IMR-90 (cell line): ENCODE measurements at regions not wholly inside any gene's neighbourhood (a gene's known extent, or its start where the extent isn't known, plus 50 kb on each side); places are given as distances from the start of the nearest gene placed in this dataset.

Experiments
- BHLHE40 ChIP-seq: fragments of 150-350 bp; IDR thresholded peaks from 2 replicates; pipeline ENCODE4 v1.6.1; 2016; ENCODE audit warnings: mild to moderate bottlenecking, low read depth, low read length
- CEBPB ChIP-seq: IDR thresholded peaks from 2 replicates; pipeline ENCODE4 v1.6.1; 2012; ENCODE audit warnings: low read depth, low read length, improper control_type of control experiment
- ELK1 ChIP-seq: fragments of 150-350 bp; IDR thresholded peaks from 2 replicates; pipeline ENCODE4 v1.6.1; 2016; ENCODE audit warnings: low read depth, mild to moderate bottlenecking, low read length, moderate library complexity, borderline replicate concordance
- FOS ChIP-seq: fragments of 150-350 bp; IDR thresholded peaks from 2 replicates; pipeline ENCODE4 v1.6.1; 2016; ENCODE audit warnings: low read depth, low read length
- NFE2L2 ChIP-seq: fragments of 150-350 bp; IDR thresholded peaks from 2 replicates; pipeline ENCODE4 v1.6.1; 2016; ENCODE audit warnings: low read depth, mild to moderate bottlenecking, low read length
- POLR2A ChIP-seq: IDR thresholded peaks from 2 replicates; pipeline ENCODE4 v1.6.1; 2012; ENCODE audit warnings: mild to moderate bottlenecking, low read depth, low read length
- RAD21 ChIP-seq: IDR thresholded peaks from 2 replicates; pipeline ENCODE4 v1.6.1; 2012; ENCODE audit warnings: low read length, improper control_type of control experiment
- RCOR1 ChIP-seq: IDR thresholded peaks from 2 replicates; pipeline ENCODE4 v1.6.1; 2012; ENCODE audit warnings: mild to moderate bottlenecking, low read length, improper control_type of control experiment; ENCODE audit not compliant: insufficient replicate concordance
- RFX5 ChIP-seq: IDR thresholded peaks from 2 replicates; pipeline ENCODE4 v1.8.0; 2012; ENCODE audit warnings: low read depth, mild to moderate bottlenecking, low read length, moderate library complexity
- SMC3 ChIP-seq: fragments of 150-350 bp; IDR thresholded peaks from 2 replicates; pipeline ENCODE4 v1.6.1; 2016; ENCODE audit warnings: low read depth, mild to moderate bottlenecking, antibody characterized with exemption, low read length, moderate library complexity
- USF2 ChIP-seq: fragments of 150-350 bp; IDR thresholded peaks from 2 replicates; pipeline ENCODE4 v1.6.1; 2017; ENCODE audit warnings: mild to moderate bottlenecking, antibody characterized with exemption, low read length, low read depth
- TF ChIP-seq, protein P1 (sequence below): conservative IDR thresholded peaks from 2 replicates; pipeline ENCODE4 v1.5.1; 2012; ENCODE audit warnings: mild to moderate bottlenecking, low read depth, low read length, improper control_type of control experiment

GRCh38 chr1:78436961-78437360 is 53.8 kb upstream of the PTGFR start:
- TF ChIP-seq CEBPB: no peak
- no peak for TF ChIP-seq POLR2A
- TF ChIP-seq, protein P1, sequence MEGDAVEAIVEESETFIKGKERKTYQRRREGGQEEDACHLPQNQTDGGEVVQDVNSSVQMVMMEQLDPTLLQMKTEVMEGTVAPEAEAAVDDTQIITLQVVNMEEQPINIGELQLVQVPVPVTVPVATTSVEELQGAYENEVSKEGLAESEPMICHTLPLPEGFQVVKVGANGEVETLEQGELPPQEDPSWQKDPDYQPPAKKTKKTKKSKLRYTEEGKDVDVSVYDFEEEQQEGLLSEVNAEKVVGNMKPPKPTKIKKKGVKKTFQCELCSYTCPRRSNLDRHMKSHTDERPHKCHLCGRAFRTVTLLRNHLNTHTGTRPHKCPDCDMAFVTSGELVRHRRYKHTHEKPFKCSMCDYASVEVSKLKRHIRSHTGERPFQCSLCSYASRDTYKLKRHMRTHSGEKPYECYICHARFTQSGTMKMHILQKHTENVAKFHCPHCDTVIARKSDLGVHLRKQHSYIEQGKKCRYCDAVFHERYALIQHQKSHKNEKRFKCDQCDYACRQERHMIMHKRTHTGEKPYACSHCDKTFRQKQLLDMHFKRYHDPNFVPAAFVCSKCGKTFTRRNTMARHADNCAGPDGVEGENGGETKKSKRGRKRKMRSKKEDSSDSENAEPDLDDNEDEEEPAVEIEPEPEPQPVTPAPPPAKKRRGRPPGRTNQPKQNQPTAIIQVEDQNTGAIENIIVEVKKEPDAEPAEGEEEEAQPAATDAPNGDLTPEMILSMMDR: no peak
- no peak for TF ChIP-seq ELK1
- TF ChIP-seq SMC3: no peak
- no peak for TF ChIP-seq RFX5
- no peak for TF ChIP-seq NFE2L2
- TF ChIP-seq RCOR1: no peak
- no peak for TF ChIP-seq BHLHE40
- TF ChIP-seq RAD21: no peak
- no peak for TF ChIP-seq FOS
- no peak for TF ChIP-seq USF2
